Esophagus mucosa (tissue), 1 donor: ENCODE measurements at regions not wholly inside any gene's neighbourhood (a gene's known extent, or its start where the extent isn't known, plus 50 kb on each side); places are given as distances from the start of the nearest gene placed in this dataset.

Experiments used
- ATAC-seq: fragments of 200-7000 bp; cut with Tn5 transposase; one replicate; pipeline ENCODE4 v1.9.1; 2020
- donor health status: DM: yes; HTN: yes; CAD: no.

- ATAC-seq = no peak
Observed at GRCh38 chr1:98278055-98278454, 357.2 kb upstream of the DPYD start.

- ATAC-seq = no peak
Observed at GRCh38 chr1:98277118-98277517, 356.3 kb upstream of the DPYD start.

- ATAC-seq = no peak
Observed at GRCh38 chr1:98276514-98276913, 355.7 kb upstream of the DPYD start.

- no peak for ATAC-seq
Observed at GRCh38 chr1:98268316-98268715, 347.5 kb upstream of the DPYD start.

GRCh38 chr1:98267423-98267822 is 346.6 kb upstream of the DPYD start:
- ATAC-seq = no peak

- ATAC-seq = no peak
Observed at GRCh38 chr1:98264727-98265126, 343.9 kb upstream of the DPYD start.

GRCh38 chr1:98260839-98261238 is 340.0 kb upstream of the DPYD start:
- no peak for ATAC-seq

GRCh38 chr1:98260412-98260811 is 339.6 kb upstream of the DPYD start:
- ATAC-seq = no peak

- no peak for ATAC-seq
Observed at GRCh38 chr1:98256700-98257099, 335.9 kb upstream of the DPYD start.

GRCh38 chr1:98253145-98253544 is 332.3 kb upstream of the DPYD start:
- ATAC-seq = no peak

- no peak for ATAC-seq
Observed at GRCh38 chr1:98251497-98251896, 330.7 kb upstream of the DPYD start.

- no peak for ATAC-seq
Observed at GRCh38 chr1:98232678-98233077, 311.8 kb upstream of the DPYD start.

- no peak for ATAC-seq
Observed at GRCh38 chr1:98222706-98223105, 301.9 kb upstream of the DPYD start.

- ATAC-seq = no peak
Observed at GRCh38 chr1:98221923-98222322, 301.1 kb upstream of the DPYD start.

GRCh38 chr1:98217601-98218000 is 296.8 kb upstream of the DPYD start:
- ATAC-seq = no peak

- ATAC-seq = no peak
Observed at GRCh38 chr1:98216304-98216703, 295.5 kb upstream of the DPYD start.

- no peak for ATAC-seq
Observed at GRCh38 chr1:98211271-98211845, 290.5 kb upstream of the DPYD start.

- no peak for ATAC-seq
Observed at GRCh38 chr1:98210563-98210962, 289.7 kb upstream of the DPYD start.

GRCh38 chr1:98210064-98210463 is 289.2 kb upstream of the DPYD start:
- no peak for ATAC-seq

- no peak for ATAC-seq
Observed at GRCh38 chr1:98205291-98206017, 284.6 kb upstream of the DPYD start.

GRCh38 chr1:98203466-98203865 is 282.6 kb upstream of the DPYD start:
- no peak for ATAC-seq

- ATAC-seq = no peak
Observed at GRCh38 chr1:98201666-98202081, 280.8 kb upstream of the DPYD start.

GRCh38 chr1:98197356-98197755 is 276.5 kb upstream of the DPYD start:
- ATAC-seq = no peak

- no peak for ATAC-seq
Observed at GRCh38 chr1:98196012-98196411, 275.2 kb upstream of the DPYD start.

- ATAC-seq = no peak
Observed at GRCh38 chr1:98188774-98189173, 267.9 kb upstream of the DPYD start.
